Kidney epithelial cell (primary cell): ENCODE measurements at regions not wholly inside any gene's neighbourhood (a gene's known extent, or its start where the extent isn't known, plus 50 kb on each side); places are given as distances from the start of the nearest gene placed in this dataset.

Experiments used
- DNase-seq: peaks from one replicate; pipeline ENCODE4 v3.0.0-alpha.2; 2010; ENCODE audit warnings: low read depth
- H3K27me3 ChIP-seq: 2 replicates; pipeline ENCODE4 v1.6.0; 2011; ENCODE audit warnings: low read length; ENCODE audit not compliant: control insufficient read depth, insufficient read depth
- H3K36me3 ChIP-seq: 2 replicates; pipeline ENCODE4 v1.5.1; 2011; ENCODE audit warnings: low read length; ENCODE audit not compliant: control insufficient read depth, insufficient read depth
- H3K4me3 ChIP-seq: 2 replicates; pipeline ENCODE4 v1.5.1; 2011; ENCODE audit warnings: low read depth, mild to moderate bottlenecking, control low read depth, low read length
- CTCF ChIP-seq: IDR thresholded peaks from 2 replicates; pipeline ENCODE4 v1.5.1; 2011; ENCODE audit warnings: mild to moderate bottlenecking, moderate library complexity, low read length, control low read depth, inconsistent platforms; ENCODE audit not compliant: insufficient read depth, poor library complexity, severe bottlenecking

GRCh38 chr2:120678926-120679325 lies 56.7 kb upstream of the GLI2 start:
- Histone ChIP-seq H3K36me3 (no peaks in the 10 kb centered on the region), H3K4me3 (no peak overlapping the region), H3K27me3 (peaks cover 42% of the 10 kb centered on the region)
- TF ChIP-seq CTCF, result no peak
- DNase-seq, result no peak

GRCh38 chr2:120679526-120679925 lies 56.1 kb upstream of the GLI2 start:
- peaks cover 36% of the 10 kb centered on the region for H3K27me3 ChIP-seq
- no peak overlapping the region for H3K4me3 ChIP-seq
- H3K36me3 ChIP-seq, result no peaks in the 10 kb centered on the region
- no peak for TF ChIP-seq CTCF
- DNase-seq, result no peak

- DNase-seq, result peak; percentile 26
- TF ChIP-seq CTCF, result peak; percentile 62
- H3K36me3 ChIP-seq, result no peaks in the 10 kb centered on the region
- H3K4me3 ChIP-seq, result no peak overlapping the region
- peaks cover 37% of the 10 kb centered on the region for H3K27me3 ChIP-seq
Measured at GRCh38 chr2:120680136-120680761, 55.4 kb upstream of the GLI2 start.

GRCh38 chr2:120681181-120681580 lies 54.5 kb upstream of the GLI2 start:
- peaks cover 32% of the 10 kb centered on the region for H3K27me3 ChIP-seq
- no peak for DNase-seq
- no peak overlapping the region for H3K4me3 ChIP-seq
- H3K36me3 ChIP-seq, result no peaks in the 10 kb centered on the region
- TF ChIP-seq CTCF, result no peak

- no peak for DNase-seq
- Histone ChIP-seq H3K36me3 (no peaks in the 10 kb centered on the region), H3K27me3 (peaks cover 31% of the 10 kb centered on the region), H3K4me3 (no peak overlapping the region)
- TF ChIP-seq CTCF, result no peak
Measured at GRCh38 chr2:120681696-120682288, 53.9 kb upstream of the GLI2 start.

GRCh38 chr2:120682654-120683053 lies 53.0 kb upstream of the GLI2 start:
- Histone ChIP-seq H3K4me3 (no peak overlapping the region), H3K36me3 (no peaks in the 10 kb centered on the region), H3K27me3 (peaks cover 26% of the 10 kb centered on the region)
- no peak for DNase-seq
- no peak for TF ChIP-seq CTCF
